NCI-H2081 (cell line): ENCODE measurements at regions not wholly inside any gene's neighbourhood (a gene's known extent, or its start where the extent isn't known, plus 50 kb on each side); places are given as distances from the start of the nearest gene placed in this dataset.

ENCODE experiments used
- DNase-seq, 2 experiments: peaks; one replicate each; lab custom pipeline; 2025; lab: John Stamatoyannopoulos, UW

GRCh38 chr5:3888310-3888709, 292.7 kb downstream of the IRX1 start:
- DNase-seq: no peak

GRCh38 chr5:3889412-3890142, 293.9 kb downstream of the IRX1 start:
- DNase-seq: no peak

- no peak for DNase-seq
Observed at GRCh38 chr5:3891113-3891512, 295.5 kb downstream of the IRX1 start.

GRCh38 chr5:3893527-3893926, 297.9 kb downstream of the IRX1 start:
- DNase-seq: no peak

- DNase-seq: no peak
Observed at GRCh38 chr5:3893975-3894374, 298.3 kb downstream of the IRX1 start.

- no peak for DNase-seq
Observed at GRCh38 chr5:3896098-3896497, 300.5 kb downstream of the IRX1 start.

GRCh38 chr5:3899093-3899492, 303.5 kb downstream of the IRX1 start:
- no peak for DNase-seq

GRCh38 chr5:3904584-3904983, 309.0 kb downstream of the IRX1 start:
- DNase-seq: no peak

GRCh38 chr5:3905031-3905430, 309.4 kb downstream of the IRX1 start:
- DNase-seq: no peak

GRCh38 chr5:3905521-3905920, 309.9 kb downstream of the IRX1 start:
- DNase-seq: no peak

GRCh38 chr5:3911111-3911510, 315.5 kb downstream of the IRX1 start:
- DNase-seq: no peak

GRCh38 chr5:3911773-3912172, 316.1 kb downstream of the IRX1 start:
- no peak for DNase-seq

GRCh38 chr5:3912790-3913189, 317.2 kb downstream of the IRX1 start:
- DNase-seq: no peak

- DNase-seq: no peak
Observed at GRCh38 chr5:3913279-3913678, 317.6 kb downstream of the IRX1 start.

- DNase-seq: no peak
Observed at GRCh38 chr5:3925022-3925421, 329.4 kb downstream of the IRX1 start.

GRCh38 chr5:3925935-3926334, 330.3 kb downstream of the IRX1 start:
- DNase-seq: no peak

GRCh38 chr5:3929799-3930198, 334.2 kb downstream of the IRX1 start:
- no peak for DNase-seq

- no peak for DNase-seq
Observed at GRCh38 chr5:3931976-3932375, 336.3 kb downstream of the IRX1 start.

- no peak for DNase-seq
Observed at GRCh38 chr5:3933536-3933935, 337.9 kb downstream of the IRX1 start.

GRCh38 chr5:3933966-3934365, 338.3 kb downstream of the IRX1 start:
- DNase-seq: no peak

- no peak for DNase-seq
Observed at GRCh38 chr5:3943859-3944258, 348.2 kb downstream of the IRX1 start.

- no peak for DNase-seq
Observed at GRCh38 chr5:3944930-3945329, 349.3 kb downstream of the IRX1 start.

- DNase-seq: no peak
Observed at GRCh38 chr5:3948838-3949237, 353.2 kb downstream of the IRX1 start.

GRCh38 chr5:3954199-3954598, 358.6 kb downstream of the IRX1 start:
- no peak for DNase-seq
